Erythroblast (primary cell): ENCODE measurements at regions not wholly inside any gene's neighbourhood (a gene's known extent, or its start where the extent isn't known, plus 50 kb on each side); places are given as distances from the start of the nearest gene placed in this dataset.

Experiments
- GATA1 ChIP-seq: IDR thresholded peaks from 2 replicates; pipeline ENCODE4 v1.6.1; 2011; ENCODE audit warnings: low read depth, mild to moderate bottlenecking, control low read depth, low read length, moderate library complexity
- POLR2A ChIP-seq: IDR thresholded peaks from 2 replicates; pipeline ENCODE4 v1.6.1; 2011; ENCODE audit warnings: mild to moderate bottlenecking, low read length

GRCh38 chr1:182268669-182269068, 122.9 kb downstream of the GLUL start:
- TF ChIP-seq POLR2A (no peak), GATA1 (no peak)
